ENCODE measurements at regions not wholly inside any gene's neighbourhood (a gene's known extent, or its start where the extent isn't known, plus 50 kb on each side); places are given as distances from the start of the nearest gene placed in this dataset.

GRCh38 chr7:18337048-18337809 lies 158.3 kb upstream of the HDAC9 start:
- peak overlapping the region in 2 of 5 donors; percentile 3 to 42 for H3K27ac ChIP-seq
- H3K27me3 ChIP-seq, result no peaks in the 10 kb centered on the region
- intact Hi-C loops (cut with DNase I), result no loop called here
- no peak for DNase-seq
- no peaks in the 10 kb centered on the region for H3K4me1 ChIP-seq (replicated peaks in 1 of 2)
- TF ChIP-seq POLR2A (IDR thresholded peaks at IDR 0.05) (no peak), CTCF (IDR thresholded peaks at IDR 0.05) (no peak)
- H3K36me3 ChIP-seq (replicated peaks in 1 of 2), result no peaks in the 10 kb centered on the region
- WGBS, 4 donors, result 71 to 78% (median 73%) methylated on average over 5 of the region's 5 CpGs
- H3K9me3 ChIP-seq (replicated peaks in 1 of 3), result no peaks in the 10 kb centered on the region
- no peak overlapping the region for H3K4me3 ChIP-seq

GRCh38 chr7:18338910-18339523 lies 156.5 kb upstream of the HDAC9 start:
- Histone ChIP-seq H3K9me3 (replicated peaks in 1 of 3) (no peaks in the 10 kb centered on the region), H3K27ac (no peak overlapping the region), H3K36me3 (replicated peaks in 1 of 2) (no peaks in the 10 kb centered on the region), H3K27me3 (no peaks in the 10 kb centered on the region), H3K4me1 (replicated peaks in 1 of 2) (no peaks in the 10 kb centered on the region), H3K4me3 (no peak overlapping the region)
- 80 to 83% (median 82%) methylated on average over 3 of the region's 3 CpGs for WGBS, 4 donors
- no peak for TF ChIP-seq POLR2A (IDR thresholded peaks at IDR 0.05)
- no peak for TF ChIP-seq CTCF (IDR thresholded peaks at IDR 0.05)
- intact Hi-C loops (cut with DNase I), result no loop called here
- DNase-seq, result no peak

- TF ChIP-seq POLR2A (IDR thresholded peaks at IDR 0.05) (no peak), CTCF (IDR thresholded peaks at IDR 0.05) (no peak)
- Histone ChIP-seq H3K4me3 (no peak overlapping the region), H3K27me3 (no peaks in the 10 kb centered on the region), H3K36me3 (replicated peaks in 1 of 2) (no peaks in the 10 kb centered on the region), H3K4me1 (replicated peaks in 1 of 2) (peaks cover 0 to 6% of the 10 kb centered on the region in 2 donors), H3K9me3 (replicated peaks in 1 of 3) (no peaks in the 10 kb centered on the region), H3K27ac (no peak overlapping the region)
- intact Hi-C loops (cut with DNase I), result loop anchor here in 1 of 2 donors (10.0 kb wide), 1 partner anchor 657 kb away; no protein-coding TSS in a partner anchor
- WGBS, 4 donors, result 82 to 96% (median 93%) methylated on average over 2 of the region's 2 CpGs
- no peak for DNase-seq
These were observed 153.8 kb upstream of the HDAC9 start for GRCh38 chr7:18341756-18342155.

- WGBS, 4 donors, result 78 to 91% (median 86%) methylated on average over 2 of the region's 2 CpGs
- H3K27ac ChIP-seq, result no peak overlapping the region
- no peak overlapping the region for H3K4me3 ChIP-seq
- no peak for DNase-seq
- intact Hi-C loops (cut with DNase I), result loop anchor here in 1 of 2 donors (10.0 kb wide), 1 partner anchor 658 kb away; no protein-coding TSS in a partner anchor
- no peaks in the 10 kb centered on the region for H3K36me3 ChIP-seq (replicated peaks in 1 of 2)
- no peaks in the 10 kb centered on the region for H3K27me3 ChIP-seq
- peaks cover 0 to 6% of the 10 kb centered on the region in 2 donors for H3K4me1 ChIP-seq (replicated peaks in 1 of 2)
- H3K9me3 ChIP-seq (replicated peaks in 1 of 3), result no peaks in the 10 kb centered on the region
- no peak for TF ChIP-seq POLR2A (IDR thresholded peaks at IDR 0.05)
- TF ChIP-seq CTCF (IDR thresholded peaks at IDR 0.05), result no peak
These were observed 152.5 kb upstream of the HDAC9 start for GRCh38 chr7:18343047-18343446.
